ENCODE measurements at regions not wholly inside any gene's neighbourhood (a gene's known extent, or its start where the extent isn't known, plus 50 kb on each side); places are given as distances from the start of the nearest gene placed in this dataset.

GRCh38 chr12:89023936-89024335, 328.4 kb downstream of the DUSP6 start:
- TF ChIP-seq CTCF (IDR thresholded peaks at IDR 0.05): no peak
- no peak for TF ChIP-seq POLR2A (IDR thresholded peaks at IDR 0.05)

All from lower leg skin (tissue), 3 donors.